ENCODE measurements at regions not wholly inside any gene's neighbourhood (a gene's known extent, or its start where the extent isn't known, plus 50 kb on each side); places are given as distances from the start of the nearest gene placed in this dataset.

GRCh38 chr10:10364902-10365301 is 652.8 kb upstream of the CELF2 start:
- no peak for DNase-seq (ENCODE audit: low spot score)

GRCh38 chr10:10365676-10366075 is 652.0 kb upstream of the CELF2 start:
- no peak for DNase-seq (ENCODE audit: low spot score)

GRCh38 chr10:10366836-10367235 is 650.8 kb upstream of the CELF2 start:
- no peak for DNase-seq (ENCODE audit: low spot score)

- no peak for DNase-seq (ENCODE audit: low spot score)
Measured at GRCh38 chr10:10367264-10367663, 650.4 kb upstream of the CELF2 start.

GRCh38 chr10:10368951-10369576 is 648.6 kb upstream of the CELF2 start:
- no peak for DNase-seq (ENCODE audit: low spot score)

- DNase-seq (ENCODE audit: low spot score), result no peak
Measured at GRCh38 chr10:10385831-10386230, 631.8 kb upstream of the CELF2 start.

- DNase-seq (ENCODE audit: low spot score), result no peak
Measured at GRCh38 chr10:10389182-10389581, 628.5 kb upstream of the CELF2 start.

GRCh38 chr10:10392511-10392910 is 625.2 kb upstream of the CELF2 start:
- no peak for DNase-seq (ENCODE audit: low spot score)

- no peak for DNase-seq (ENCODE audit: low spot score)
Measured at GRCh38 chr10:10394933-10395658, 622.6 kb upstream of the CELF2 start.

GRCh38 chr10:10396601-10397000 is 621.1 kb upstream of the CELF2 start:
- DNase-seq (ENCODE audit: low spot score), result no peak

- DNase-seq (ENCODE audit: low spot score), result no peak
Measured at GRCh38 chr10:10397906-10398305, 619.8 kb upstream of the CELF2 start.

- no peak for DNase-seq (ENCODE audit: low spot score)
Measured at GRCh38 chr10:10403762-10404161, 613.9 kb upstream of the CELF2 start.

GRCh38 chr10:10417671-10418070 is 600.0 kb upstream of the CELF2 start:
- DNase-seq (ENCODE audit: low spot score), result no peak

- no peak for DNase-seq (ENCODE audit: low spot score)
Measured at GRCh38 chr10:10418387-10418786, 599.3 kb upstream of the CELF2 start.

- DNase-seq (ENCODE audit: low spot score), result no peak
Measured at GRCh38 chr10:10421071-10421470, 596.6 kb upstream of the CELF2 start.

GRCh38 chr10:10431422-10432066 is 586.1 kb upstream of the CELF2 start:
- no peak for DNase-seq (ENCODE audit: low spot score)

GRCh38 chr10:10432296-10433035 is 585.2 kb upstream of the CELF2 start:
- no peak for DNase-seq (ENCODE audit: low spot score)

- no peak for DNase-seq (ENCODE audit: low spot score)
Measured at GRCh38 chr10:10434312-10434711, 583.4 kb upstream of the CELF2 start.

GRCh38 chr10:10437886-10438285 is 579.8 kb upstream of the CELF2 start:
- no peak for DNase-seq (ENCODE audit: low spot score)

- no peak for DNase-seq (ENCODE audit: low spot score)
Measured at GRCh38 chr10:10438335-10439100, 579.2 kb upstream of the CELF2 start.

GRCh38 chr10:10456856-10457255 is 560.8 kb upstream of the CELF2 start:
- no peak for DNase-seq (ENCODE audit: low spot score)

- no peak for DNase-seq (ENCODE audit: low spot score)
Measured at GRCh38 chr10:10460451-10460850, 557.2 kb upstream of the CELF2 start.
